Neural cell (in vitro differentiated cells): ENCODE measurements at regions not wholly inside any gene's neighbourhood (a gene's known extent, or its start where the extent isn't known, plus 50 kb on each side); places are given as distances from the start of the nearest gene placed in this dataset.

Source experiments
- H2AFZ ChIP-seq: fragments of 200-600, 300-800 bp; sonication (generic), shearing (Covaris generic); 2 replicates; pipeline ENCODE4 v1.6.0; 2014; ENCODE audit warnings: low read depth, mild to moderate bottlenecking, antibody characterized with exemption, low read length, moderate library complexity
- H3F3A ChIP-seq: fragments of 200-600 bp; shearing (Covaris generic); 2 replicates; pipeline ENCODE4 v1.6.1; 2016; ENCODE audit warnings: mild to moderate bottlenecking, moderate library complexity, mixed read lengths, antibody characterized with exemption, low read length; ENCODE audit not compliant: insufficient read depth, poor library complexity, severe bottlenecking
- H3K27ac ChIP-seq: fragments of 200-600, 300-800 bp; sonication (generic), shearing (Covaris generic); 2 replicates; pipeline ENCODE4 v1.5.1; 2014; ENCODE audit warnings: mild to moderate bottlenecking, low read length, moderate library complexity
- H3K27me3 ChIP-seq: fragments of 300-800, 200-600 bp; sonication (generic), shearing (Covaris generic); 2 replicates; pipeline ENCODE4 v1.6.0; 2014; ENCODE audit warnings: mild to moderate bottlenecking, low read depth, low read length, moderate library complexity; ENCODE audit not compliant: insufficient read depth
- H3K36me3 ChIP-seq: fragments of 300-800, 200-600 bp; sonication (generic), shearing (Covaris generic); 2 replicates; pipeline ENCODE4 v1.5.1; 2014; ENCODE audit warnings: mild to moderate bottlenecking, antibody characterized with exemption, low read length, moderate library complexity; ENCODE audit not compliant: insufficient read depth
- H3K4me2 ChIP-seq: fragments of 300-800, 200-600 bp; sonication (generic), shearing (Covaris generic); 2 replicates; pipeline ENCODE4 v1.6.0; 2014; ENCODE audit warnings: mild to moderate bottlenecking, low read length
- H3K4me3 ChIP-seq: fragments of 300-800, 200-600 bp; sonication (generic), shearing (Covaris generic); 2 replicates; pipeline ENCODE4 v1.5.1; 2014; ENCODE audit warnings: mild to moderate bottlenecking, low read length, moderate library complexity
- H3K79me2 ChIP-seq: fragments of 200-600 bp; shearing (Covaris generic); replicated peaks from 2 replicates; pipeline ENCODE4 v1.6.0; 2014; ENCODE audit warnings: mild to moderate bottlenecking, low read length, moderate library complexity; ENCODE audit not compliant: insufficient read depth
- H3K9ac ChIP-seq: fragments of 300-800, 200-600 bp; sonication (generic), shearing (Covaris generic); 2 replicates; pipeline ENCODE4 v1.6.1; 2016; ENCODE audit warnings: mild to moderate bottlenecking, low read length, mixed read lengths
- H3K9me2 ChIP-seq: fragments of 200-600 bp; shearing (Covaris generic); 2 replicates; pipeline ENCODE4 v1.6.1; 2016; ENCODE audit warnings: mild to moderate bottlenecking, low read length, mixed read lengths; ENCODE audit not compliant: insufficient read depth
- H3K9me3 ChIP-seq: fragments of 200-600, 300-800 bp; sonication (generic), shearing (Covaris generic); 2 replicates; pipeline ENCODE4 v1.6.1; 2016; ENCODE audit warnings: mild to moderate bottlenecking, mixed run types, low read length, moderate library complexity, mixed read lengths
- H4K20me1 ChIP-seq: fragments of 200-600 bp; shearing (Covaris generic); 2 replicates; pipeline ENCODE4 v1.6.1; 2016; ENCODE audit warnings: mild to moderate bottlenecking, mixed run types; ENCODE audit not compliant: insufficient read depth
- EP300 ChIP-seq: fragments of 450-650 bp; conservative IDR thresholded peaks from 2 replicates; pipeline ENCODE4 v1.6.1; 2014; ENCODE audit warnings: antibody characterized with exemption, mild to moderate bottlenecking, moderate library complexity; ENCODE audit not compliant: poor library complexity, severe bottlenecking
- EZH2 ChIP-seq: fragments of 200-600, 300-800 bp; shearing (Covaris generic), sonication (generic); IDR thresholded peaks from 2 replicates; pipeline ENCODE4 v1.6.1; 2014; ENCODE audit warnings: antibody characterized with exemption, low read length, borderline replicate concordance, mild to moderate bottlenecking; ENCODE audit not compliant: insufficient read depth, poor library complexity, severe bottlenecking
- MXI1 ChIP-seq: fragments of 450-650 bp; conservative IDR thresholded peaks from 2 replicates; pipeline ENCODE4 v1.6.1; 2014; ENCODE audit warnings: antibody characterized with exemption, mild to moderate bottlenecking; ENCODE audit not compliant: poor library complexity, severe bottlenecking
- POLR2AphosphoS5 ChIP-seq: IDR thresholded peaks from 2 replicates; pipeline ENCODE4 v1.6.1; 2012
- RAD21 ChIP-seq: fragments of 450-650 bp; conservative IDR thresholded peaks from 2 replicates; pipeline ENCODE4 v1.6.1; 2014; ENCODE audit warnings: antibody characterized with exemption, mild to moderate bottlenecking, moderate library complexity
- SMC3 ChIP-seq: fragments of 450-650 bp; conservative IDR thresholded peaks from 2 replicates; pipeline ENCODE4 v1.6.1; 2014; ENCODE audit warnings: antibody characterized with exemption, mild to moderate bottlenecking, moderate library complexity; ENCODE audit not compliant: poor library complexity
- TAF1 ChIP-seq: IDR thresholded peaks from 2 replicates; pipeline ENCODE4 v1.6.1; 2012; ENCODE audit warnings: low read depth
- TF ChIP-seq, protein P1 (sequence below): IDR thresholded peaks from 2 replicates; pipeline ENCODE4 v1.6.1; 2012; ENCODE audit warnings: borderline replicate concordance
- TF ChIP-seq, protein P2 (sequence below): fragments of 450-650 bp; IDR thresholded peaks from 2 replicates; pipeline ENCODE4 v1.5.1; 2014; ENCODE audit warnings: antibody characterized with exemption, mild to moderate bottlenecking, moderate library complexity; ENCODE audit not compliant: poor library complexity, severe bottlenecking

DNA sequence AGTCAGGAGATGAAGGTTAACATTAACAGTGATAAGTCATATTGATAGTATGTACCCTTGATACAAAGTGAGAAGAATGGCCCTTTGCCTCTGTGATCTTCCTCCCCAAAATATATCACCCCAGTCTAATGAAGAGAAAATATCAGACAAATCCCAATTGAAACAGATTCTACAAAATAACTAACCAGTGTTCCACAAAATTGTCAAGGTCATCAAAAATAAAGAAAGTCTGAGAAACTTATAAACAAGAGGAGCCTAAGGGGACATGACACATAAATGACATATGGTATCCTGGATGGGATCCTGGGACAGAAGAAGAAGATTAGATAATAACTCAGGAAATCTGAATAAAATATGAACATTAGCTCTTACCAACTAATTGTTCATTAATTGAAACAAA is 398.4 kb downstream of the DSC3 start (continued):
- TF ChIP-seq RAD21 (no peak), EZH2 (no peak)

DNA sequence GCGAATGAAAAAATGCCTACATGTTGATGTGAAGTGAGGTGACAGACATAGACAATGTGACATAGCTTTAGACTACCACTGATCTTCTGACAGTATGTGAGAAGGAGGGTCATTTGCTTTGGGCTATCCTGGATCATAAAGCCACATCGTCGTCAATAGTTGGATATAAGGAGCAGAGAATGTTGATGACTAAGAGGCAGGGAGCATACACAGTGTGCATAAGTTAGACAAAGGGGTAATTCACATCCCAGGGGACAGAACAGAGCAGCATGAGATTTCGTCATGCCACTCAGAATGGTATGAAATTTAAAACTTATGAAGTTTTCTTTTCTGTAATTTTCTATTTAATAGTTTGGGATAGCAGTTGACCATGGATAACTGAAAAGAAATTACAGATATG is 403.2 kb downstream of the DSC3 start:
- Histone ChIP-seq H4K20me1 (no peaks in the 10 kb centered on the region), H3K4me2 (no peak overlapping the region), H3K36me3 (no peaks in the 10 kb centered on the region), H3K9ac (no peak overlapping the region), H3K4me3 (no peak overlapping the region), H3K27me3 (no peaks in the 10 kb centered on the region), H3K9me3 (no peaks in the 10 kb centered on the region), H3K79me2 (no peaks in the 10 kb centered on the region), H3K9me2 (no peaks in the 10 kb centered on the region), H3K27ac (no peak overlapping the region), H3F3A (no peaks in the 10 kb centered on the region), H2AFZ (no peak overlapping the region)
- TF ChIP-seq, protein P1, sequence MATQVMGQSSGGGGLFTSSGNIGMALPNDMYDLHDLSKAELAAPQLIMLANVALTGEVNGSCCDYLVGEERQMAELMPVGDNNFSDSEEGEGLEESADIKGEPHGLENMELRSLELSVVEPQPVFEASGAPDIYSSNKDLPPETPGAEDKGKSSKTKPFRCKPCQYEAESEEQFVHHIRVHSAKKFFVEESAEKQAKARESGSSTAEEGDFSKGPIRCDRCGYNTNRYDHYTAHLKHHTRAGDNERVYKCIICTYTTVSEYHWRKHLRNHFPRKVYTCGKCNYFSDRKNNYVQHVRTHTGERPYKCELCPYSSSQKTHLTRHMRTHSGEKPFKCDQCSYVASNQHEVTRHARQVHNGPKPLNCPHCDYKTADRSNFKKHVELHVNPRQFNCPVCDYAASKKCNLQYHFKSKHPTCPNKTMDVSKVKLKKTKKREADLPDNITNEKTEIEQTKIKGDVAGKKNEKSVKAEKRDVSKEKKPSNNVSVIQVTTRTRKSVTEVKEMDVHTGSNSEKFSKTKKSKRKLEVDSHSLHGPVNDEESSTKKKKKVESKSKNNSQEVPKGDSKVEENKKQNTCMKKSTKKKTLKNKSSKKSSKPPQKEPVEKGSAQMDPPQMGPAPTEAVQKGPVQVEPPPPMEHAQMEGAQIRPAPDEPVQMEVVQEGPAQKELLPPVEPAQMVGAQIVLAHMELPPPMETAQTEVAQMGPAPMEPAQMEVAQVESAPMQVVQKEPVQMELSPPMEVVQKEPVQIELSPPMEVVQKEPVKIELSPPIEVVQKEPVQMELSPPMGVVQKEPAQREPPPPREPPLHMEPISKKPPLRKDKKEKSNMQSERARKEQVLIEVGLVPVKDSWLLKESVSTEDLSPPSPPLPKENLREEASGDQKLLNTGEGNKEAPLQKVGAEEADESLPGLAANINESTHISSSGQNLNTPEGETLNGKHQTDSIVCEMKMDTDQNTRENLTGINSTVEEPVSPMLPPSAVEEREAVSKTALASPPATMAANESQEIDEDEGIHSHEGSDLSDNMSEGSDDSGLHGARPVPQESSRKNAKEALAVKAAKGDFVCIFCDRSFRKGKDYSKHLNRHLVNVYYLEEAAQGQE = no peak
- no peak for TF ChIP-seq MXI1
- no peak for TF ChIP-seq POLR2AphosphoS5
- TF ChIP-seq SMC3 = no peak

DNA sequence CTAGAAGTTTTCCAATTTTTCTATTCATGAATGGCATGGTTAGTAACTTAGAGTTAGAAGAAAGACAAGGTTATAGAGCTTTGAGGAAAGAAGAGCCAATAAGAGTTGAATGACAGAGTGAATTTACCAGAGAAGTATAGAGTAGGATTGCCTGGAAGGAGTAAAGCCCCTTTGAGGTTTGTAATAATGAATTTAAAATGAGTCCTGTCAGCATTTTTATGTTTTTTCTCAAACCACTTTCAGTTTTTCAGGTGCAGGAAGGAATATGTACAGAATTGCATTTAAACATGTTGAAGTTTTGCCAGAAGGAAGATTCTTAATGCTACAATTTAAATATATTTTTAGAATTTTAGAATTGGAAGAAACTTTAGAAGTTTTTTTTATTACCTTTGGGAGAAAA is 408.3 kb downstream of the DSC3 start:
- Histone ChIP-seq H3K4me2 (no peak overlapping the region), H3K36me3 (no peaks in the 10 kb centered on the region), H4K20me1 (no peaks in the 10 kb centered on the region), H3K4me3 (no peak overlapping the region), H3K27ac (no peak overlapping the region), H3K9me2 (no peaks in the 10 kb centered on the region), H3K79me2 (no peaks in the 10 kb centered on the region), H2AFZ (no peak overlapping the region), H3K9me3 (no peaks in the 10 kb centered on the region), H3K9ac (no peak overlapping the region), H3K27me3 (no peaks in the 10 kb centered on the region), H3F3A (no peaks in the 10 kb centered on the region)
- TF ChIP-seq, protein P2, sequence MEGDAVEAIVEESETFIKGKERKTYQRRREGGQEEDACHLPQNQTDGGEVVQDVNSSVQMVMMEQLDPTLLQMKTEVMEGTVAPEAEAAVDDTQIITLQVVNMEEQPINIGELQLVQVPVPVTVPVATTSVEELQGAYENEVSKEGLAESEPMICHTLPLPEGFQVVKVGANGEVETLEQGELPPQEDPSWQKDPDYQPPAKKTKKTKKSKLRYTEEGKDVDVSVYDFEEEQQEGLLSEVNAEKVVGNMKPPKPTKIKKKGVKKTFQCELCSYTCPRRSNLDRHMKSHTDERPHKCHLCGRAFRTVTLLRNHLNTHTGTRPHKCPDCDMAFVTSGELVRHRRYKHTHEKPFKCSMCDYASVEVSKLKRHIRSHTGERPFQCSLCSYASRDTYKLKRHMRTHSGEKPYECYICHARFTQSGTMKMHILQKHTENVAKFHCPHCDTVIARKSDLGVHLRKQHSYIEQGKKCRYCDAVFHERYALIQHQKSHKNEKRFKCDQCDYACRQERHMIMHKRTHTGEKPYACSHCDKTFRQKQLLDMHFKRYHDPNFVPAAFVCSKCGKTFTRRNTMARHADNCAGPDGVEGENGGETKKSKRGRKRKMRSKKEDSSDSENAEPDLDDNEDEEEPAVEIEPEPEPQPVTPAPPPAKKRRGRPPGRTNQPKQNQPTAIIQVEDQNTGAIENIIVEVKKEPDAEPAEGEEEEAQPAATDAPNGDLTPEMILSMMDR = no peak
- TF ChIP-seq MXI1 = no peak
- TF ChIP-seq POLR2AphosphoS5 = no peak
- TF ChIP-seq, protein P1 = no peak
- TF ChIP-seq SMC3 = no peak
- no peak for TF ChIP-seq TAF1
- no peak for TF ChIP-seq RAD21
- TF ChIP-seq EP300 = no peak
- TF ChIP-seq EZH2 = no peak
